ENCODE measurements at regions not wholly inside any gene's neighbourhood (a gene's known extent, or its start where the extent isn't known, plus 50 kb on each side); places are given as distances from the start of the nearest gene placed in this dataset.

DNA sequence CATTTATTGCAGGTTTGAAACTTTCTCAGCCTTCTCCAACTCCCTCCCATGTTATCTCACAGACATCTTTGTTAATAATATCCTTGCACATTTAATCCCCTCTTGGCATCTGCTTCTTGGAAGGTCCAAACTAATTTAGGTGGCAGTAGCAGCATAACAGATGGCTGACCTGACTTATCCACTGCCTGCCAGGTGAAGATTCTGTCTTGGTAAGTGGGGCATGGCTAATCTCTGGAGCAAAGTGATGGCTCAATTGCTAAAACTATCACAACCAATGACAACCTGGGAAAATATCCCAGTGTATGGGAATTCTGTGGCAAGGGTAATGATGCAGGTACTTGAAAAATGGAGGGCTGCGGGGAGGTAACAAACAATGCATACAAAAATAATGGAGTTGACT is 58.2 kb upstream of the ALG10B start:
- no peaks in the 10 kb centered on the region for H3K27me3 ChIP-seq (ENCODE audit: control insufficient read depth, insufficient read depth, low read length)
- no peak overlapping the region for H3K4me3 ChIP-seq (ENCODE audit: low read depth, low read length)
- no peaks in the 10 kb centered on the region for H3K36me3 ChIP-seq (ENCODE audit: control insufficient read depth, insufficient read depth, low read length)
- no peaks in the 10 kb centered on the region for H3K4me1 ChIP-seq
- no peaks in the 10 kb centered on the region for H3K9me3 ChIP-seq (ENCODE audit: control insufficient read depth, low read length)
- no peak overlapping the region for H2AFZ ChIP-seq
- TF ChIP-seq, protein P1, sequence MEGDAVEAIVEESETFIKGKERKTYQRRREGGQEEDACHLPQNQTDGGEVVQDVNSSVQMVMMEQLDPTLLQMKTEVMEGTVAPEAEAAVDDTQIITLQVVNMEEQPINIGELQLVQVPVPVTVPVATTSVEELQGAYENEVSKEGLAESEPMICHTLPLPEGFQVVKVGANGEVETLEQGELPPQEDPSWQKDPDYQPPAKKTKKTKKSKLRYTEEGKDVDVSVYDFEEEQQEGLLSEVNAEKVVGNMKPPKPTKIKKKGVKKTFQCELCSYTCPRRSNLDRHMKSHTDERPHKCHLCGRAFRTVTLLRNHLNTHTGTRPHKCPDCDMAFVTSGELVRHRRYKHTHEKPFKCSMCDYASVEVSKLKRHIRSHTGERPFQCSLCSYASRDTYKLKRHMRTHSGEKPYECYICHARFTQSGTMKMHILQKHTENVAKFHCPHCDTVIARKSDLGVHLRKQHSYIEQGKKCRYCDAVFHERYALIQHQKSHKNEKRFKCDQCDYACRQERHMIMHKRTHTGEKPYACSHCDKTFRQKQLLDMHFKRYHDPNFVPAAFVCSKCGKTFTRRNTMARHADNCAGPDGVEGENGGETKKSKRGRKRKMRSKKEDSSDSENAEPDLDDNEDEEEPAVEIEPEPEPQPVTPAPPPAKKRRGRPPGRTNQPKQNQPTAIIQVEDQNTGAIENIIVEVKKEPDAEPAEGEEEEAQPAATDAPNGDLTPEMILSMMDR (IDR thresholded peaks at IDR 0.05): no peak
- no peaks in the 10 kb centered on the region for H3K79me2 ChIP-seq
- no peak overlapping the region for H3K4me2 ChIP-seq (ENCODE audit: low read length)
- H3K27ac ChIP-seq: no peak overlapping the region
- no peak overlapping the region for H3K9ac ChIP-seq

Measured in parathyroid adenoma (tissue), 2 donors.